SH-SY5Y (cell line): ENCODE measurements at regions not wholly inside any gene's neighbourhood (a gene's known extent, or its start where the extent isn't known, plus 50 kb on each side); places are given as distances from the start of the nearest gene placed in this dataset.

Source experiments
- GATA2 ChIP-seq: IDR thresholded peaks from 2 replicates; pipeline ENCODE4 v1.6.1; 2011; ENCODE audit warnings: mild to moderate bottlenecking, low read depth, low read length
- GATA3 ChIP-seq: IDR thresholded peaks from 2 replicates; pipeline ENCODE4 v1.6.1; 2011; ENCODE audit warnings: low read depth, mild to moderate bottlenecking, low read length, moderate library complexity

GRCh38 chr4:63644396-63644795, 764.9 kb downstream of the TECRL start:
- TF ChIP-seq GATA2 (no peak), GATA3 (no peak)

GRCh38 chr4:63637270-63637669, 772.0 kb downstream of the TECRL start:
- TF ChIP-seq GATA3 (no peak), GATA2 (no peak)

GRCh38 chr4:63632858-63633257, 776.4 kb downstream of the TECRL start:
- TF ChIP-seq GATA2 (no peak), GATA3 (no peak)

GRCh38 chr4:63620271-63620670, 789.0 kb downstream of the TECRL start:
- TF ChIP-seq GATA2 = peak; percentile 70
- TF ChIP-seq GATA3 = no peak

DNA sequence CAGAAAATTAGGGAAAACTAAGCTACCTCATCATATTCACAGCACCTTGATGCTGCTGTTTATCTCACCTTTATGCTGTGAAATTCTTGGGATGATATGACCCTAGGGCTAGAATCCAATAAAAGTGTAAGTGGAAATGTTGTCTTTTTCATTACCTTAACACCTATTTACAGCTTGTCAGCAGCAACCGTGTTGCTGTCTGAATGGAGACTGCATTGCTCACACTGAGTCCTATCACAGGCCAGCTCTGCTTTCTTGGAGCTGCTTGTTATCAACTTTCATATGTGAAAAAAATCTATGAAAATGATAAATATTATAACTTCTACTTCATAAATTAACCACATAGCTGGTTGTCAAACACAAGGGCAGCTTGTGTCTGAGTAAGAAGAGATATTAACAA, 789.5 kb downstream of the TECRL start:
- TF ChIP-seq GATA3 (no peak), GATA2 (no peak)

DNA sequence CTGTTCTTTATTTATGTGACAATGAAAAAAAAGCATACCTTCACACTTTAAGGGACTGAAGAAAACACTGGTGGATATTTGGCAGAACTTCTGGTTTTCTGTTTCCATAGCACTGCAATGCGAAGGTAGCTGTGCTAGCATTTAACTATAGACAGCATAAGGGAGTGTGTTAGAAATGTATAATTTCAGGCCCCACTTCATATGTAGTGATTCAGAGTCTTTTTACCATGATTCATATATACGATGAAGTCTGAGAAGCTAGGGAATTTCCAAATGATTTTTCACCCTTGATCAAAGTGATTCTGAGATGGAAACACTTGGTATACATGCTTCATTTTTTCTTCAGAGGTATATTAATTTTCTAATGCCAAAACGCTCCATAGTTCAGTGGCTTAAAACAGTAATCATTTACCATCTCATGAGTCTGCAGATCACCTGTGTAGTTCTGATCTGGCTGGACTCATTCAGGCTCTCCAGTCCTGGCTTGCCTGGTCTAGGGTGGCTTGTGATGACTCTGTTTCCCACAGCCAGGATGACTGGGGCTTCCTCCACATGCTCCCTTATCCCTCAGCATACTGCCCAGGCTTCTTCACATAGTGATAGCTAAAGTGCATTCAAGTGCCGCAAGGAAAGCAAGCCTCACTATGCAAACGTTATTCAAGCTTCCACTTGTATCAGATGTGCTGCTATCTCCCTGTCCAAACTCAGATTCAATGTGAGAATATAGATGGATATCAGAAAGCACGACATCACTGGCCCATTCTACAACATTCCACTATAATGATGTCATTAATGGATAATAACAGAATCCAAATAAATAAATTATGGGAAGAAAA, 790.1 kb downstream of the TECRL start:
- TF ChIP-seq GATA2 (no peak), GATA3 (no peak)

DNA sequence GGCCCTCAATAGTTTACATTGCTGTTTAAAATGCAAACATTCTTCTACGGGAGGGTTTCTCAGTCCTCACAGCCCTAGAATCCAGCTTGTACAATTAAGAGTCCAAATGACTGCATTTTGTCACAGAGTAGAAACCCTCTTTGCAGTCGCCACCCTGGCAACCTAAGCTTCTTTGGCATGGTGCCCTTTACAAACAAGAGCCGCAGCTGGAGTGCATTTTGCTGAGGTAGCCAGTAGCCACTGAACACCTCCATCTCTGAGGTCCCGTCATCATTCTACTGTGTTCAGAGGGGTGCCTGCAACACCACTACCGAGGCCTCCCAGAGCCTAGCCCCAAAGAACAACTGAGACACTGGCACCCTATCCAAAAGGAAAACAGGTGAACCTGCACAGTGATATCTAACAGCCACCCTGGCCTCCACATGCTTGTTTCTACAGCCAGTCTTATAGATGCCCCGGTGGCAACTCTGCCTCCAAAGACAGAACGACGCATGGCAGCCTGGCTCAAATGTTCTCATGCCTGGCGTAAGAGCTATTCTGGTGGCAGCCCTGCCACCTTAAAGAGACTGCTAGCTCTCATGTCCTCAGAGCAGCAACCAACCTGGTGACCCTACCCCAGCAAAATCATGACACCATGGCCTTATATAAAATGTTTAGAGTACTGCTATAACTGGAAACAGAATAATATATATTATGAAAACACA, 801.9 kb downstream of the TECRL start:
- TF ChIP-seq GATA3 = no peak
- TF ChIP-seq GATA2 = no peak

GRCh38 chr4:63589796-63590195, 819.5 kb downstream of the TECRL start:
- TF ChIP-seq GATA3 (no peak), GATA2 (no peak)

DNA sequence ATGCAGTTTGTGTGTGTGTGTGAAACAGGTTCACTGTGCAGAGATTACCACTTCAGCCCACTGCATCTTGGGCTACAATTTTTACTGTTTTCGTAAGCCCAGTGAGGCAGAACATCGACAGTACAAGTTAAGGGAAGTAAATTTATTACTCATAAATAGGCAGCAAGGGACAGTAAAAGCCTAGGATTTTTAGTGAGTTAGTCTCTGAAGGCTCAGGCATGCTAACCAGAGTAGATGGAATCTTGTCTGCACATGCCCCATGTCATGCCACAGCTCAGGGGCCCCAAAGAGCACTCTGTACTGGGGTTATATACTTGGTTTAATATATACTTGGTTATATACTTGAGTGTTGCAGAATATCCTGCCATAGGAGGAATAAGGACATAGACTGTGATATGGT, 825.7 kb downstream of the TECRL start:
- TF ChIP-seq GATA2 (no peak), GATA3 (no peak)

DNA sequence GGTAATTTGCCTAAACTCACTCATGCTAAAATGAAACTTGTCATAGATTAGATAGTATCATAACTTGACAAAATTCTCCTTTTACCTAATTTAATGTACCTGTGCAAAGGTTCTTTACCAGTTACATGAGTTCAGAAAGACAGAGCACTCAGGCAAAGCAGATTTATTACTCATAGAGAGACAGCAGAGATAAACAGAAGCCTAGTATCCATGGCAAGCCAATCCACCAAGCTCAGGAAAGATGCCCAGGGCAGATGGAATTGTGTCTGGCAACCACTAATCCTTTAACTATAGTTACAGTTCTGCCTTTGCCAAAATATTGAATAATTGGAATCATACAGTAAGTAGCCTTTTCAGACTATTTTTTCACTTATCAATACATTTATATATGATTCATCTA, 826.2 kb downstream of the TECRL start:
- TF ChIP-seq GATA2 (peak; percentile 91), GATA3 (peak; percentile 70; the same call in 1 of the 2 replicates)

GRCh38 chr4:63580796-63581475, 828.3 kb downstream of the TECRL start:
- TF ChIP-seq GATA3 (no peak), GATA2 (no peak)

GRCh38 chr4:63578383-63578782, 830.9 kb downstream of the TECRL start:
- TF ChIP-seq GATA3 (no peak), GATA2 (no peak)

DNA sequence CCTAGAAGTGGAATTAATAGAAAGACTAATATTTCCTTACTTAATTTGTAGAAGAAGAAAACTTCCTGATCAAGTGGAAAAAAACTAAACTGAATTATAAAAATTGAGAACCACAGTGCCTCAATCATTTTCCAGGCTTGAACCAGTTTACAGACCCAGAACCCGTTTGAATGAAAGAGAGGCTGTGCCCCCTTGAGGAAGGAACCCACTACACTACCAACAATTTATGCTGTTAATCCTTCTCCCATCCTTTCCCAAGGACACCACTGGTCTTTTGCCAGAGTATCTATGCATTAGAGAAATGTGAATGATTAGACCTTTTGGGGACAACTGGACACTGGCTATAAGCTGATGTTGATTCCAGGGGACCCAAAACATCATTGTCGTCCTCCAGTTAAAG, 842.6 kb downstream of the TECRL start:
- no peak for TF ChIP-seq GATA3
- no peak for TF ChIP-seq GATA2

GRCh38 chr4:63563288-63564014, 845.8 kb downstream of the TECRL start:
- TF ChIP-seq GATA3 (no peak), GATA2 (no peak)

DNA sequence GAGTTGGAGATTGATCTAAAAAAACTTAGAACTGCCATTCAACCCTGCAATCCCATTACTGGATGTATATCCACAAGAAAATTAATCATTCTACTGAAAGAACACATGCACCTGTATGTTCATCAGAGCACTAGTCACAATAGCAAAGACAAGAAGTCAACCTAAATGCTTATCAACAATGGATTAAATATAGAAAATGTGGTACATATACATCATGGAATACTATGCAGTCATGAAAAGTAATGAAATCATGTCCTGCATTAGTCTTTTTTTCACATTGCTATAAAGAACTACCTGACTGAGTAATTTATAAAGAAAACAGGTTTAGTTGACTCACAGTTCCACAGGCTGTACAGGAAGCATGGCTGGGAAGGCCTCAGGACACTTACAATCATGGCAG, 850.5 kb downstream of the TECRL start:
- TF ChIP-seq GATA3 = no peak
- no peak for TF ChIP-seq GATA2
